BJ (cell line): ENCODE measurements at regions not wholly inside any gene's neighbourhood (a gene's known extent, or its start where the extent isn't known, plus 50 kb on each side); places are given as distances from the start of the nearest gene placed in this dataset.

Source experiments
- CTCF ChIA-PET: fragments of 350-600 bp; formaldehyde crosslinking; extraction: SDS; loops from one replicate; lab custom pipeline; 2021; ENCODE audit warnings: antibody characterized with exemption, inconsistent platforms; lab: Yijun Ruan, JAX
- POLR2A ChIA-PET: fragments of 300-600 bp; sonication (Branson Sonifier 250); formaldehyde crosslinking; extraction: SDS; loops from one replicate; lab custom pipeline; 2021; ENCODE audit warnings: antibody characterized with exemption; lab: Charles Lee
- DNase-seq: peaks from one replicate; pipeline ENCODE4 v3.0.0-alpha.2; 2011; ENCODE audit warnings: low read depth
- H3K27me3 ChIP-seq: 2 replicates; pipeline ENCODE4 v1.6.0; 2011; ENCODE audit warnings: low read length; ENCODE audit not compliant: control insufficient read depth, insufficient read depth
- H3K36me3 ChIP-seq: 2 replicates; pipeline ENCODE4 v1.5.1; 2011; ENCODE audit warnings: low read length; ENCODE audit not compliant: control insufficient read depth, insufficient read depth
- H3K4me3 ChIP-seq: 2 replicates; pipeline ENCODE4 v1.5.1; 2011; ENCODE audit warnings: low read depth, mild to moderate bottlenecking, control low read depth, low read length
- CTCF ChIP-seq: IDR thresholded peaks from 2 replicates; pipeline ENCODE4 v1.5.1; 2011; ENCODE audit warnings: low read depth, mild to moderate bottlenecking, control low read depth, inconsistent platforms, low read length, moderate library complexity; ENCODE audit not compliant: insufficient read depth

DNA sequence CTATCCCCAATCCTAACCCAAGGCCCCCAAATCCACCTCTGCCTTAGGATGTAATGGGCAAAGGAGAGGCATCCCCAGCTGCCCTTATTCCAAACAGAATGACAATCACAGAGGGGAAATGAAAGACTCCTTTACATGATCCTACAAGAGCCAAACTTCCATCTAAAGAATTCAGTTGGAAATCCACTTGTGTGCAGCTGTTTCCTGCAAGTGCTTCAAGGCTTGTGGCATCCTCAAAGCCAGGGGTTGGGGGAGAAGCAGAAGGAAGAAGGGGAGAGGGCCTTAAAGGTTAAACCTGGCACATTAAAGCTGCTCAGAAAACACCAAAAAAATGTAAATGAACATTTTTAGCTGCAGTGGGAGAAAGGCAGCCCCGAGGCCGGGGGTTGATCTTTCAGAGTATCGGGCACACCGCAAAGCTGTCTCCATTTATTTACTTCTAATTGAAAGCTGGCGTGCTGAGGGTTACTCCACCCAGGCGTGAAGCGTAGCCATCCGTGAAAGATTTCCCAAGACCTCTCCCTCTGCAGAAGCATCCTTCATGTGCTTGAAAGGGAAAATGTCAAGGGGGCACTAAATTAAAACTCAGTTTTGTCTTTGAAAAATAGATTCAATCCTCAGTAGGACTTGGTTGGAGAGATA, 217.8 kb downstream of the SHQ1 start:
- Histone ChIP-seq H3K36me3 (no peaks in the 10 kb centered on the region), H3K27me3 (no peaks in the 10 kb centered on the region; the same call in 1 of the 2 replicates), H3K4me3 (no peak overlapping the region)
- TF ChIP-seq CTCF: no peak
- ChIA-PET CTCF (interaction anchor here (0.6 kb wide), 1 partner anchor 1165 kb away, joined by 3 read pairs; no protein-coding TSS in a partner anchor), POLR2A (no interaction called here)
- DNase-seq: no peak

GRCh38 chr3:72629191-72629631, 219.0 kb downstream of the SHQ1 start:
- Histone ChIP-seq H3K27me3 (no peaks in the 10 kb centered on the region; the same call in 1 of the 2 replicates), H3K4me3 (no peak overlapping the region), H3K36me3 (no peaks in the 10 kb centered on the region)
- no peak for TF ChIP-seq CTCF
- POLR2A ChIA-PET: no interaction called here
- CTCF ChIA-PET: no interaction called here
- no peak for DNase-seq

DNA sequence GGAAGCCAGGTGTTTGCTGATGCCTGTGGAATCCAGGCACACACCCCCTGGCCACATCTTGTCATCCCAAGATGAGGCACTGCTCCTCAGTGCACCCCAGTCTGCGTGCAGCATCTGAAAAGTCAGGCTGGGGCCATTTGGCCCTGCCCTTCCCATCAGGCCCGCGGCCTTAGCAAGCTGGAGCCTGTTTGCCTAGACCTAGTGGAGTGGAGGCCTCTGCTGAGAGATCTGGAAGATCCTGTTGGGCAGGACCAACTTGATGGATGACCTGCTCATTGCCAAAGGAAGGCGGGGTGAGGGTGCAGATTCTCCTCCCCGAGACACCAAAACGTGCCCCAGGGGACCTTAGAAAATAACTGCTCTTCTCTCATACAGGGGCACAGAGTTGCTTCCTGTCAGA, 220.2 kb downstream of the SHQ1 start:
- ChIA-PET POLR2A (no interaction called here), CTCF (no interaction called here)
- no peaks in the 10 kb centered on the region for H3K36me3 ChIP-seq
- no peaks in the 10 kb centered on the region; the same call in 1 of the 2 replicates for H3K27me3 ChIP-seq
- H3K4me3 ChIP-seq: no peak overlapping the region
- no peak for DNase-seq
- no peak for TF ChIP-seq CTCF

DNA sequence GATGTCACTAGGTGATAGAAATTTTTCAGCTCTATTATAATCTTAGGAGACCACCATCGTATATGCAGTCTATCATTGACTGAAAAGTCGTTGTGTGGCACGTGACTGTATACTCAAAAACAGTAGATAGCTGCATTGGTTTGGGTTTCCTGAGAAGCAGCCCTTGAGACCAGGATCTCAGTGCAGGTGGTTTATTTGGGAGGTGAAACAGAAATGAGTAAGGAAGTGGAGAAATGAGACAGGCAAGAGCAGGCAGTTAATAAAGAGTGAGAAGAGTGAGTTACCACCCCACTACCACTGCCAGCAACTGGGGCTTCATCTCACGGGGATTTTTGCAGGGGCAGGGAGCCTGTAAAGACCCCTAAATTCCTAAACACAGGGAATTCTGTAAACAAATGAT, 221.0 kb downstream of the SHQ1 start:
- TF ChIP-seq CTCF: no peak
- CTCF ChIA-PET: no interaction called here
- Histone ChIP-seq H3K36me3 (no peaks in the 10 kb centered on the region), H3K27me3 (no peaks in the 10 kb centered on the region), H3K4me3 (no peak overlapping the region)
- no peak for DNase-seq
- POLR2A ChIA-PET: no interaction called here

DNA sequence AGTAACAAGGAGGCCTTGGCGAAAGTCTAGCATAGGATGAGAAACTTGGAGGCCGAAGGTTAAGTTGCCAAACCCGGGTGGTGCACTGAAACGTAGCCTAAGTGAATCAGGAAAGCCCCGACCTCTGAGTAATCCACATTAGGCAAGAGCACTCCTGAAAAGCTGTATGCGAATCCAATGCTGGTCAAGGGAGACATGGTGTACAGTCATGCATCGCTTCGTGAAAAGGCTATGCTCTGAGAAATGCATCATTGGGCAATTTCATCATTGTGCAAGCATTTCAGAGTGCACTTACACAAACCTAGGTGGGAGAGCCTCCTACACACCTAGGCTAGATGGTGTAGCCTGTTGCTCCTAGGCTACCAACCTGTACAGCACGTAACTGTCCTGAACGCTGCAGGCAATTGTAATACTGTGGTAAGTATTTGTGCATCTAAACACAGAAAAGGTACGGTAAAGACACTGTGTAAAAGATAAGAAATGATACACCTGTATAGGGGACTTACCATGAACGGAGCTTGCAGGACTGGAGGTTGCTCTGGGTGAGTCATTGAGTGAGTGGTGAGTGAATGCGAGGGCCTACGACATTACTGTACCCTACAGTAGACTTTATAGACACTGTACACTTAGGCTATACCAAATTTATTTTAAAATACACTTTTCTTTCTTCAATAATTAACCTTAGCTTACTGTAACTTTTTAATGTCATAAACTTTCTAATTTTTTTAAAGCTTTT, 222.5 kb downstream of the SHQ1 start:
- TF ChIP-seq CTCF: no peak
- ChIA-PET POLR2A (no interaction called here), CTCF (no interaction called here)
- Histone ChIP-seq H3K4me3 (no peak overlapping the region), H3K27me3 (no peaks in the 10 kb centered on the region), H3K36me3 (no peaks in the 10 kb centered on the region)
- DNase-seq: no peak
